ENCODE measurements at regions not wholly inside any gene's neighbourhood (a gene's known extent, or its start where the extent isn't known, plus 50 kb on each side); places are given as distances from the start of the nearest gene placed in this dataset.

DNA sequence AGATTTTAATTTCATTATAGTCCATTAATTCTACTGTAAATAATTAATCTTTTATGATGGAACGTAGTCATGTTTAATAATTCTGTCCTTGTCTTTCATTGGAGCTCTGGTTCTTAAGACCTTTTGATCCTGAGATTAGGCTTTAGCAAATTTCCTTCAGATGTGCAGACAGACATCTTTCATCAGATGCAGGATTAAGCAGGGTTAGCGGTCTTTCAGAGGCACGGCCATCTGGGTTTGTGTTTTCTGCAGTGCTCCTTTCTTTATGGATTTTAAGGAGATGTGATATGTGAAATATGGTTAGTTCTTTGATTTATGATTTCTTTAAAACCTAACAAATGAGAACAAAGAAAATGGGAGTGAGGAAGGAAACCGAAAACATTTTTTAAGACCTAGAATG is 643.9 kb upstream of the SGCG start:
- Histone ChIP-seq H3K9me3 (replicated peaks) (no peaks in the 10 kb centered on the region), H3K4me1 (replicated peaks) (no peaks in the 10 kb centered on the region), H3K27me3 (replicated peaks) (no peaks in the 10 kb centered on the region), H3K4me3 (no peak overlapping the region), H3K36me3 (no peaks in the 10 kb centered on the region), H3K27ac (no peak overlapping the region)
- DNase-seq (ENCODE audit: low read depth in 1 of 2, low spot score in 2 of 2): no peak

DNA sequence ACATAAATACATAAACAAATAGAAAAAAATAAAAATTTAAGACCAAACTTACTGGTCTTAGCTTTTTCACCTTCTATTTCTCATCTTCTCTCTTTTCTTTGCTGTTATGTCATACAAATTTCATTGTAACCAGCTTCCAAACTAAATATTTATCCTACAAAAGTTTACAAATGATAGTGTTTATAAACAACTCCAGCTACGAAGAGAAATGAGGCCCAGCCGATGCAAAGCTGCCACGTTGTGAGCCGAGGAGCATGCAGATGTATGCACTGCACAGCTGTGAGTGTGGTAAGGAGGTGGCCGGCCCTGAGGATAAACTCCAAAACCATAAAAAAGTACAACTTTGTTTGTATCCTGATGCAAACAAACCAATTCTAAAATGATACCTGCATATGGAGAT is 642.4 kb upstream of the SGCG start:
- H3K9me3 ChIP-seq (replicated peaks): no peaks in the 10 kb centered on the region
- H3K27me3 ChIP-seq (replicated peaks): no peaks in the 10 kb centered on the region
- H3K4me3 ChIP-seq: no peak overlapping the region
- no peaks in the 10 kb centered on the region for H3K36me3 ChIP-seq
- no peak for DNase-seq (ENCODE audit: low read depth in 1 of 2, low spot score in 2 of 2)
- H3K27ac ChIP-seq: no peak overlapping the region
- no peaks in the 10 kb centered on the region for H3K4me1 ChIP-seq (replicated peaks)

DNA sequence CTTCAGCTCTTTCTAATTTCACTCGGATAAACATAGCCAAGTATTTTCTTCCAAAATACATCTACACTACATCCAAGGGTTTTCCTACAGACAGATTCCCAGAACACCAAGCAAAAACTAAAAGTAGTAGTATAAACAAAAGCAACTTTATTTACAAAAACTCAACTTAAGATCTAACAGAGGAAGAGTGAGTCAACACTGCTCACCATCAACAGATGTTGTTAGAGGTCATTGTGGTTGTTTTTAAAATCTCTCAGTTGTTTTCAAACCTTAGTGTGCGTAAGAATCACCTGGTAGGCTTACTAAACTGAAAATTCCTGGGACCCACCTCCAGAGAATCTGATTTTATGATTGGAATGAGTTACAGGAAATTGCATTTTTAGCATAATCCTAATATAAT is 631.7 kb upstream of the SGCG start:
- no peak overlapping the region for H3K4me3 ChIP-seq
- no peak overlapping the region for H3K27ac ChIP-seq
- no peaks in the 10 kb centered on the region for H3K4me1 ChIP-seq (replicated peaks)
- no peaks in the 10 kb centered on the region for H3K36me3 ChIP-seq
- no peaks in the 10 kb centered on the region for H3K27me3 ChIP-seq (replicated peaks)
- no peaks in the 10 kb centered on the region for H3K9me3 ChIP-seq (replicated peaks)
- DNase-seq (ENCODE audit: low read depth in 1 of 2, low spot score in 2 of 2): no peak

DNA sequence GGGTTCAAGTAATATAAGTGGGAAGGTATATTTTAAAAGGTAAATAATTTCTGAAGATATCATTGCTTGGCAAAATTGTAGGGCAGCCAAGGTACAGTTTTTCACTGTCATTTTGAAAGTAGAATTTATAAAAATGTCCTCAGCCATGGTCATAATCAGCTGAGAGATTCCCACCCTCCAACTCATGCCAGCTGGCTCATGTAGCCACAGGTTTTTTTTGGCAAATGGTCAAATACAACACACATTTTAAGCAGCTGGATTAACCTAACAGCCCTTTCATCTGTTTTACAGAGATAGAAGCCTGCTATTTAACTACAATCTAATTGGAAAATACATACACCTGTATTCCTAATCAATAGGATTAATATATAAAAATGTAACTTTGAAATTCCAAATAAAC is 619.2 kb upstream of the SGCG start:
- H3K4me1 ChIP-seq (replicated peaks): no peaks in the 10 kb centered on the region
- H3K36me3 ChIP-seq: no peaks in the 10 kb centered on the region
- no peak for DNase-seq (ENCODE audit: low read depth in 1 of 2, low spot score in 2 of 2)
- H3K9me3 ChIP-seq (replicated peaks): no peaks in the 10 kb centered on the region
- no peak overlapping the region for H3K4me3 ChIP-seq
- H3K27me3 ChIP-seq (replicated peaks): no peaks in the 10 kb centered on the region
- no peak overlapping the region for H3K27ac ChIP-seq

DNA sequence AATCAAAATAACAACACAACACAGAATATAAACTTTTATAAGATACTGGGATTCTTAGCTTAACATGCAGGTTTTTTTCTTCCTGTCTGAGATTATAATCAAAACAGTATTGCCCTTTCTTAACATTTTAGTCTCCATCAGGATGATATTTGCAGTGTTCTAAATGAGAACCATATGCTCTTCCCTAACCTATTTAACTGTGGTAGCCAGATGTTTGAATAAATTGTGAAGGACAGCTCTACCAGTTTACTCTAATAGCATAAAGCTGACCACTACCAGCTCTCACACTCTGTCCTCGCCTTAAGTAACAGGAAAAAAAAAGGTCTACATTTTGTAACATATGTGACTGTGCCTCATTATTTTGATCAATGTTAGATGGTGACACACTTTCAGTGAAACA is 618.7 kb upstream of the SGCG start:
- no peaks in the 10 kb centered on the region for H3K27me3 ChIP-seq (replicated peaks)
- no peak overlapping the region for H3K27ac ChIP-seq
- no peaks in the 10 kb centered on the region for H3K4me1 ChIP-seq (replicated peaks)
- no peak overlapping the region for H3K4me3 ChIP-seq
- no peak for DNase-seq (ENCODE audit: low read depth in 1 of 2, low spot score in 2 of 2)
- no peaks in the 10 kb centered on the region for H3K36me3 ChIP-seq
- H3K9me3 ChIP-seq (replicated peaks): no peaks in the 10 kb centered on the region

DNA sequence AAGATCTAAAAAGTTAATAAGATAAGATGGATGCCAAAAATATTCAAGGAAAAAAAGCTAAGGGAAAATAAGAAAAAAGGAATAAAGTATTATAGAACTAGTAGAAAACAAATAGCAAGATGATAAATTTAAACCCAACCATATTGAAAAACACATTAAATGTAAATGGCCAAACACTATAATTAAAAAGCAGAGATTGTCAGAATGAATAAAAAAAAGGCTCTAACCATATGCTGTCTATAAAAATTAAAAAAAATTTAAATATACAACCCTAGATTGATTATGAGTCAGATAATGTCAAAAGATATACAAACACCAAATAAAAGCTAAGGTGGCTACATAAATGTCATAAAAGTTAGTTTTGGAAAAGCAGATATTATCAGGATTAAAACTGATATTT is 617.5 kb upstream of the SGCG start:
- no peak for DNase-seq (ENCODE audit: low read depth in 1 of 2, low spot score in 2 of 2)
- H3K27me3 ChIP-seq (replicated peaks): no peaks in the 10 kb centered on the region
- H3K4me1 ChIP-seq (replicated peaks): no peaks in the 10 kb centered on the region
- no peak overlapping the region for H3K27ac ChIP-seq
- no peaks in the 10 kb centered on the region for H3K9me3 ChIP-seq (replicated peaks)
- H3K36me3 ChIP-seq: no peaks in the 10 kb centered on the region
- no peak overlapping the region for H3K4me3 ChIP-seq

DNA sequence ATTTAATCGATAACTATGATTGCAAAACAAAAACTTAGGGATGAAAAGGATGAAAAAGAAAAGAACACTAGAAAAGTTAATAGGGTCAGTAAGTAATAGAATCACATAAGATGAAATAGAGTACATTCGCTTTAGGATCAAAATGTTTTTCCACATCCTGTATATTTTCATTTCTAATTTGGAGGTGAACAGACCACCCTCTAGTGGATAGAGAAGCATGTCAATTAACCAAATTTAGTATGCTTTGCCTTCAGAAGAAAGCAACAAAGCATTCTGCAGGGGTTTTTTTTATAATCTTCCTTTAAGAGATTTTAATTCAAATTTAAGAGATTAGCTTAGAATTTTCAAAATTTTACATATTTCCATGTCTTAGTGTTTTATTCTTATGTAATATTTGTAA is 611.0 kb upstream of the SGCG start:
- Histone ChIP-seq H3K4me3 (no peak overlapping the region), H3K9me3 (replicated peaks) (no peaks in the 10 kb centered on the region), H3K36me3 (no peaks in the 10 kb centered on the region), H3K27me3 (replicated peaks) (no peaks in the 10 kb centered on the region), H3K27ac (no peak overlapping the region), H3K4me1 (replicated peaks) (no peaks in the 10 kb centered on the region)
- DNase-seq (ENCODE audit: low read depth in 1 of 2, low spot score in 2 of 2): no peak

DNA sequence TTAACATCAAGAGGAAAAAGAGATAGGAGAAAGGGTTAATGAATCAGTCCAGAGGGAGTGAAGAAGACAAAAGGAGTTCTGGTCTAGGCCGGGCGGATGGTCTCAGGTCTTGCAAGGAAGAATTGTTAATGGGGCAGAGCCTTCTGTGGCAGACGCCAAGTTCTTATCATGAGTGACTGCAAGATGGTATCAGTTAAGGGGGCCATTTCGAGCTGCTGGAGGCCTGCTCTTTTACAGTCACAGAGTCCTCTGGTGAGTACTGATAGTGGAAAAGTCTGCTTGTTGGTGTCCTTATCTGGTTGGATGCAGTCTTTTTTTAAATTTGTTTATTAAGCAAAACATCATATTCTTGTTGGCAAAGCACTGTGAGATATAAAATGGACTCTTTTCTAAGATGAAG is 590.9 kb upstream of the SGCG start:
- DNase-seq (ENCODE audit: low read depth in 1 of 2, low spot score in 2 of 2): no peak
- H3K9me3 ChIP-seq (replicated peaks): no peaks in the 10 kb centered on the region
- H3K4me1 ChIP-seq (replicated peaks): no peaks in the 10 kb centered on the region
- H3K36me3 ChIP-seq: no peaks in the 10 kb centered on the region
- no peaks in the 10 kb centered on the region for H3K27me3 ChIP-seq (replicated peaks)
- no peak overlapping the region for H3K27ac ChIP-seq
- no peak overlapping the region for H3K4me3 ChIP-seq

DNA sequence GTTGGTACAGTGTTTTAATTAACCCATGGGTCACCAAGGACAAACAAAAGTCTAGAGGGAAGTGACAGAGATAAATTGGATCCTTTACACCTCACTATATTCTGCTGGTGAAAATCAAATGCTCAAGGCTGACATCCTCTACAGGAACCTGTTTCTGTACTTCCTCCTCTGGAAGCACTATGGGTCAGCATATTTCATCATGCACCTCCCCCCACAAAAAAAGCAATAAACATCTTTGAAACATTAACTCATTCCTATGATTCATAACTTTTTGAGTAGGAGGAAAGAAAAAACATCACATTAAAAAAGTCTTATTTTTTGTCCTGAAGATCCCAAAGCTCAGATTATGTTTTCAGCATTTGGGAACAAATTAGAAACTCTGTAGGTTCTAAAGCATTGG is 588.3 kb upstream of the SGCG start:
- H3K9me3 ChIP-seq (replicated peaks): no peaks in the 10 kb centered on the region
- no peak for DNase-seq (ENCODE audit: low read depth in 1 of 2, low spot score in 2 of 2)
- no peaks in the 10 kb centered on the region for H3K27me3 ChIP-seq (replicated peaks)
- H3K36me3 ChIP-seq: no peaks in the 10 kb centered on the region
- no peak overlapping the region for H3K27ac ChIP-seq
- H3K4me1 ChIP-seq (replicated peaks): no peaks in the 10 kb centered on the region
- H3K4me3 ChIP-seq: no peak overlapping the region

DNA sequence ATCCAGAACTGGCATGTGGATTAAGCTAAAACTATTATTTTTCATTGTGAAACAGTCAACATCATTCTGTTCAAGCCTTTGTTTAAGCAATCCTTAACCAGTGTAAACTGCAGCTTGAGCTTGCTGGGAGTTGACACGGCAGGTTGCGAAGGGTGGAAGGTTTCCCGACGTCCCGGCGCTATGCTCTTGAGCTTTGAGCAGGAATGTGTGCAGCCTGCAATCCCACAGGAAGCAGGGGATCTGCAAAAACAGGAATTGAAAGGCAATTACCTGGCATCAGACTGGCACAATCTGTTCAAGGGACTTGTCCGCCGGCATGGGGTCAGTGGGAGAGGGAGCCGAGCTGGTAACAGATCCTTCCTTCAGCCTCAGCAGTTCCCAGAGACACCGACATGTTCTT is 586.7 kb upstream of the SGCG start:
- Histone ChIP-seq H3K36me3 (no peaks in the 10 kb centered on the region), H3K4me3 (no peak overlapping the region), H3K4me1 (replicated peaks) (no peaks in the 10 kb centered on the region), H3K27me3 (replicated peaks) (no peaks in the 10 kb centered on the region), H3K27ac (no peak overlapping the region), H3K9me3 (replicated peaks) (no peaks in the 10 kb centered on the region)
- no peak for DNase-seq (ENCODE audit: low read depth in 1 of 2, low spot score in 2 of 2)

DNA sequence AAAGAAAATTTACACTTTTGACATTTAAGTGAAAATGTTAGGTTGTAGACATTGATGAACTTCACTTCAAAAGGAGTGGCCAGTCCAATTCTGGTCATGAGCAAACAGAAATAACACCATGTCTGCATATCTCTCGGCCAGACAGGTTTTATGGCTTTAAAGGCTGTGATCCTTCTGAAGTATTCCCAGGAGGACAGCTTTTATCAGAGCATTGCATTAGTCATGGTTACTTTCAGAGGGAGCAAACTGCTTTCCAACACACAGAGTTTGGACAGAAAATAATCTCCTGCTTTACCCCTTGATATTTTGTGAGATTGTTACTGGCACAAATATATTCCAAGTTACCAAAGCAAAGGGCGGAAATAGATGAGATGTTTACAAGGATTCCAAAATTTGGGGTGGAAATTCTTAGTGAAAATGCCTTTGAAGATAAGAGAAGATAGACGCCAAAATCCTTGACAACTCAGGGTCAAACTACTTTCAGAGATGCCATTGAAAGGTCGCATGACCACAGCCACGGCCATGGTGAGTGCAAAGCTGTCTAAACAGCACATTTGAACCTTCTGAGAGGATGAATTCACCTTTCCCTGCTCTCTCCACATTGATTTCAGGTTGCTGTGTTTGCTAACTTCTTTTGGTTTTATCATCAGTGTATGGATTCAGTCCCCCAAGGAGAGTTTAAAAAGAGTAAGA is 584.5 kb upstream of the SGCG start:
- DNase-seq (ENCODE audit: low read depth in 1 of 2, low spot score in 2 of 2): no peak
- Histone ChIP-seq H3K4me3 (no peak overlapping the region), H3K27ac (no peak overlapping the region), H3K36me3 (no peaks in the 10 kb centered on the region), H3K27me3 (replicated peaks) (no peaks in the 10 kb centered on the region), H3K9me3 (replicated peaks) (no peaks in the 10 kb centered on the region), H3K4me1 (replicated peaks) (no peaks in the 10 kb centered on the region)

DNA sequence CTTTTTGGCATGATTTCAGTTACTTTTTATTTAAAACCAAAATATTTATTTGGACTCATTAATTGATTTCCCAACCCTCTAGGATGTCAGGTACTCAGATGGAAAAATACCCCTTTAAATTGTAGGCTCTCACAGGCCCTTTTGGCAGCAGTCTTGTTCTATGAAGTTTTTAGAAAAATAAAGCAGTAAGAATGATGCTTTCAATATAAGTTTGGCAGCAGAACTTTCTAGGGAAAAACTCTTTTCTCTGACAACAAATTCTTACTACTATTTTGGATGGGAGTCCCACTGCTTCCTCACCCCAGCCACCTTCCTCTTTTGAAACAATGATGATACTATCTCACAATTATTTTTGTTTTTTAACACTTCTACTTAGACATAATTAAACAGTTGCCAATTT is 581.6 kb upstream of the SGCG start:
- H3K36me3 ChIP-seq: no peaks in the 10 kb centered on the region
- H3K4me1 ChIP-seq (replicated peaks): no peaks in the 10 kb centered on the region
- H3K9me3 ChIP-seq (replicated peaks): no peaks in the 10 kb centered on the region
- no peak for DNase-seq (ENCODE audit: low read depth in 1 of 2, low spot score in 2 of 2)
- H3K27ac ChIP-seq: no peak overlapping the region
- H3K27me3 ChIP-seq (replicated peaks): no peaks in the 10 kb centered on the region
- H3K4me3 ChIP-seq: no peak overlapping the region

DNA sequence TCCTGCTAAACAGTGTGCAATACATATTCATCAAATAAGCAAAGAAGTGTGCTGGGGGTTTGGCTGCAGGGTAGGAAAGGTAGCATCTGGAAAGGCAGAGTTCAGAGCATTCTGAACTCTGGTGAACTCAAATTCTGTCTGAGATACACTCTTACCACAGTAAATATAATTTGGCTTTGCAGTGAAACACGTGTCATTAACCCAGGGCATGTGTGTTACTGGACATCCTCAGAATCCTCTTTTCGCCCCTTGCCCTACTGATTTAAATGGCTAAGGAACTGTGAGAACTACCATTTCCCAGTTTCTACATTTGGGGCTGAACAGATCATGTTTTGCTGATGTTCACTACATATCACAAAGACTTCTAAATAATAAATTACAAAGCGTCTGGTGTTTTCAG is 562.8 kb upstream of the SGCG start:
- Histone ChIP-seq H3K27me3 (replicated peaks) (no peaks in the 10 kb centered on the region), H3K4me3 (no peak overlapping the region), H3K4me1 (replicated peaks) (no peaks in the 10 kb centered on the region), H3K36me3 (no peaks in the 10 kb centered on the region), H3K9me3 (replicated peaks) (peaks cover under 1% of the 10 kb centered on the region; the same call in 1 of the 2 replicates), H3K27ac (no peak overlapping the region)
- DNase-seq (ENCODE audit: low read depth in 1 of 2, low spot score in 2 of 2): no peak

DNA sequence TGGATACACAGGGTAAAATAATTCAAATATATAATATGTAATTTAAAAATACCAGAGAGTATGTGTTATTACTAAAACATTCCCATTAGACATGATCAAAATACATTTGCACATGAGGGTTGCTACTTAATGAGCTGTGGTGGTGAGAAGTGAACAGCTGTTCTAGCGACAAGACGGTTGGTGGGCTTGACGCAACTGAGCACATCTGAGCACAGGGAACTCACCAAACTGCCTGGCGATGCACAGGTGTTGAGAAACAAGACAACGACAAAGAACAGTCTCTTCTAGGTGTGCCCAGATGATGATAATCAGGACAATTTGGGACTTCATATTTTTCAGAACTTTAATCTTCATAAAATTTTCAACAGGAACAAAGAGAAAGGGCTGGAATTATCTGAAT is 555.1 kb upstream of the SGCG start:
- Histone ChIP-seq H3K9me3 (replicated peaks) (no peaks in the 10 kb centered on the region), H3K4me3 (no peak overlapping the region), H3K36me3 (no peaks in the 10 kb centered on the region)

DNA sequence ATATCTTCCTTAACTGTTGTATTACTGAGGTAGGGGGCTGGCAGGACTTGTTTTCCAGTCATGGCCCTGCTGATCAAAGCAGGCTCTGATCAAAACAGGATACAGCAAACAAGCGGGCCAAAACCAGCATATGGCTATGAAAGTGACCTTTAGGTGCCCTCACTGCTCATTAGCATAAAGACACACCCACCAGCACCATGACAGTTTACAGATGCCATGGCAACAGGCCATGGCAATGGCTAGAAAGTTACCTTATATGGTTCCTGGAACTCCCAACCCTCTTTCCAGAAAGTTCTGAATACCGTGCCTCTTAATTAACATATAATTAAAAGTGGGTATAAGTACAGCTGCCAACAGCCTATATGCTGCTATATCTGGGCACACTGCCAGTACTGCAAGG is 551.4 kb upstream of the SGCG start:
- Histone ChIP-seq H3K4me1 (replicated peaks) (no peaks in the 10 kb centered on the region), H3K27me3 (replicated peaks) (no peaks in the 10 kb centered on the region), H3K4me3 (no peak overlapping the region), H3K9me3 (replicated peaks) (no peaks in the 10 kb centered on the region), H3K27ac (no peak overlapping the region), H3K36me3 (no peaks in the 10 kb centered on the region)
- DNase-seq (ENCODE audit: low read depth in 1 of 2, low spot score in 2 of 2): no peak

More for the DNA sequence above, 555.1 kb upstream of the SGCG start:
- no peak for DNase-seq (ENCODE audit: low read depth in 1 of 2, low spot score in 2 of 2)
- H3K27me3 ChIP-seq (replicated peaks): no peaks in the 10 kb centered on the region
- no peaks in the 10 kb centered on the region for H3K4me1 ChIP-seq (replicated peaks)
- no peak overlapping the region for H3K27ac ChIP-seq
